Panc1 (cell line): ENCODE measurements at regions not wholly inside any gene's neighbourhood (a gene's known extent, or its start where the extent isn't known, plus 50 kb on each side); places are given as distances from the start of the nearest gene placed in this dataset.
"Not testable (repeated sequence)": the region's sequence is repeated elsewhere in the genome, so short reads cannot be mapped to it uniquely, and the experiment has no call there.

Source experiments
- ATAC-seq: fragments of 200-7000 bp; cut with Tn5 transposase; 2 replicates; pipeline ENCODE4 v1.9.1; 2020; ENCODE audit warnings: mild to moderate bottlenecking, moderate library complexity
- BruUV-seq: library from RNA; stranded (reverse); fragments of 400-500 nt; replicated peaks from 2 replicates; lab custom pipeline; 2021; lab: Mats Ljungman, UMichigan
- CTCF ChIA-PET: fragments of 300-600 bp; sonication (Branson Sonifier 250); formaldehyde crosslinking; loops from one replicate; lab custom pipeline; 2022; ENCODE audit warnings: antibody characterized with exemption; lab: Charles Lee
- POLR2A ChIA-PET: fragments of 300-600 bp; sonication (Branson Sonifier 250); formaldehyde crosslinking; loops from one replicate; lab custom pipeline; 2022; ENCODE audit warnings: antibody characterized with exemption; lab: Charles Lee
- DNase-seq: peaks from one replicate; pipeline ENCODE4 v3.0.0-alpha.2; 2010; ENCODE audit warnings: low read depth, low spot score
- H3K27ac ChIP-seq: 2 replicates; pipeline ENCODE4 v1.5.1; 2011; ENCODE audit warnings: mild to moderate bottlenecking, low read length, inconsistent platforms
- H3K27me3 ChIP-seq: fragments of 200-500 bp; sonication (Bioruptor generic); 2 replicates; pipeline ENCODE4 v1.6.0; 2014; ENCODE audit warnings: low read length, inconsistent platforms; ENCODE audit not compliant: control insufficient read depth, insufficient read depth
- H3K36me3 ChIP-seq: fragments of 200-500 bp; sonication (Bioruptor generic); 2 replicates; pipeline ENCODE4 v1.5.1; 2014; ENCODE audit warnings: inconsistent platforms, mild to moderate bottlenecking, low read length, moderate library complexity; ENCODE audit not compliant: control insufficient read depth, insufficient read depth
- H3K4me1 ChIP-seq: 2 replicates; pipeline ENCODE4 v1.5.1; 2011; ENCODE audit warnings: inconsistent platforms, mild to moderate bottlenecking, low read length, moderate library complexity; ENCODE audit not compliant: control insufficient read depth, insufficient read depth
- H3K4me3 ChIP-seq, 2 experiments: 2 replicates each; pipeline ENCODE4 v1.5.1; 2011 to 2012; ENCODE audit warnings: low read depth in 2 of 2, low read length in 2 of 2, mild to moderate bottlenecking in 2 of 2, inconsistent platforms in 1 of 2, moderate library complexity in 1 of 2
- H3K9me3 ChIP-seq: fragments of 200-500 bp; sonication (Bioruptor generic); 2 replicates; pipeline ENCODE4 v1.5.1; 2014; ENCODE audit warnings: low read depth, mild to moderate bottlenecking, inconsistent platforms, low read length, moderate library complexity; ENCODE audit not compliant: control insufficient read depth, insufficient read depth
- POLR2AphosphoS5 ChIP-seq: IDR thresholded peaks from 2 replicates; pipeline ENCODE4 v1.6.1; 2012; ENCODE audit warnings: mild to moderate bottlenecking, low read depth, low read length, moderate library complexity
- SIN3A ChIP-seq: IDR thresholded peaks from 2 replicates; pipeline ENCODE4 v1.6.1; 2012; ENCODE audit warnings: low read depth, mild to moderate bottlenecking, low read length, moderate library complexity, borderline replicate concordance; ENCODE audit not compliant: insufficient read depth
- TCF7L2 ChIP-seq: IDR thresholded peaks from 2 replicates; pipeline ENCODE4 v1.6.1; 2011; ENCODE audit warnings: mild to moderate bottlenecking, low read depth, low read length, inconsistent platforms
- in situ Hi-C: cut with HindIII; loops from 2 replicates; pipeline ENCODE4 v1.10.0; 2016; ENCODE audit warnings: low sequenced_read_pairs, low pct_unique_long_range_greater_than_20kb
- intact Hi-C: fragments of 100-400 bp; cut with micrococcal nuclease; formaldehyde crosslinking; loops from one replicate; pipeline ENCODE4 v1.10.0; 2022; ENCODE audit not compliant: unreplicated experiment
- TF ChIP-seq, protein P1 (sequence below), 2 experiments: IDR thresholded peaks; 2 replicates each; pipeline ENCODE4 v1.6.1; 2011 to 2012; ENCODE audit warnings: low read depth in 2 of 2, control low read depth in 1 of 2, low read length in 1 of 2, mild to moderate bottlenecking in 1 of 2, moderate library complexity in 1 of 2; ENCODE audit not compliant: insufficient read depth in 1 of 2
- TF ChIP-seq, protein P2 (sequence below): fragments of 450-650 bp; IDR thresholded peaks from 2 replicates; pipeline ENCODE4 v1.5.1; 2017; ENCODE audit warnings: mild to moderate bottlenecking

DNA sequence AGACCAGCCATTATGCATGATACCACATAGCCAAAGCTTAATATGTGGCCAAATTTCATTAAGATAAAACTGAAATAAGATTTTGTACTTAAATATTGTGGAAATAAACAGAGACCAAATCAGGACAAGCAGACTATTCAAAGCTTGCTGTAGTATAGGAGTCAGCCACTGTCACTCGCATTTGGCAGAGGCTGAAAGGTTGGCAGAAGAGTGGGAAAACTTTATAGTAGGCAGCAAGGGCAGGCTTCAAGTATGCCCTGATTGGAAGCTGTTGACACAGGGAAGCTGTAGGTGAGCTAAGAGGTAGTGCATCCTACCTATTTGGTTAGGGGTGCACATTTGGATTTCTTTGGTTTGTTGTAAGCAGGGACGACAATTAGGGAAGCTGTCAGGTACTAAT is 202.5 kb upstream of the PDZRN3 start:
- H3K36me3 ChIP-seq, result no peaks in the 10 kb centered on the region
- H3K9me3 ChIP-seq, result no peaks in the 10 kb centered on the region
- in situ Hi-C loops (no loop called here), intact Hi-C loops (no loop called here)
- CTCF ChIA-PET, result no interaction called here
- no peak overlapping the region for H3K4me3 ChIP-seq
- DNase-seq (no peak), ATAC-seq (no peak)
- no peaks in the 10 kb centered on the region for H3K27me3 ChIP-seq
- no peak overlapping the region for H3K27ac ChIP-seq
- TF ChIP-seq, protein P1, sequence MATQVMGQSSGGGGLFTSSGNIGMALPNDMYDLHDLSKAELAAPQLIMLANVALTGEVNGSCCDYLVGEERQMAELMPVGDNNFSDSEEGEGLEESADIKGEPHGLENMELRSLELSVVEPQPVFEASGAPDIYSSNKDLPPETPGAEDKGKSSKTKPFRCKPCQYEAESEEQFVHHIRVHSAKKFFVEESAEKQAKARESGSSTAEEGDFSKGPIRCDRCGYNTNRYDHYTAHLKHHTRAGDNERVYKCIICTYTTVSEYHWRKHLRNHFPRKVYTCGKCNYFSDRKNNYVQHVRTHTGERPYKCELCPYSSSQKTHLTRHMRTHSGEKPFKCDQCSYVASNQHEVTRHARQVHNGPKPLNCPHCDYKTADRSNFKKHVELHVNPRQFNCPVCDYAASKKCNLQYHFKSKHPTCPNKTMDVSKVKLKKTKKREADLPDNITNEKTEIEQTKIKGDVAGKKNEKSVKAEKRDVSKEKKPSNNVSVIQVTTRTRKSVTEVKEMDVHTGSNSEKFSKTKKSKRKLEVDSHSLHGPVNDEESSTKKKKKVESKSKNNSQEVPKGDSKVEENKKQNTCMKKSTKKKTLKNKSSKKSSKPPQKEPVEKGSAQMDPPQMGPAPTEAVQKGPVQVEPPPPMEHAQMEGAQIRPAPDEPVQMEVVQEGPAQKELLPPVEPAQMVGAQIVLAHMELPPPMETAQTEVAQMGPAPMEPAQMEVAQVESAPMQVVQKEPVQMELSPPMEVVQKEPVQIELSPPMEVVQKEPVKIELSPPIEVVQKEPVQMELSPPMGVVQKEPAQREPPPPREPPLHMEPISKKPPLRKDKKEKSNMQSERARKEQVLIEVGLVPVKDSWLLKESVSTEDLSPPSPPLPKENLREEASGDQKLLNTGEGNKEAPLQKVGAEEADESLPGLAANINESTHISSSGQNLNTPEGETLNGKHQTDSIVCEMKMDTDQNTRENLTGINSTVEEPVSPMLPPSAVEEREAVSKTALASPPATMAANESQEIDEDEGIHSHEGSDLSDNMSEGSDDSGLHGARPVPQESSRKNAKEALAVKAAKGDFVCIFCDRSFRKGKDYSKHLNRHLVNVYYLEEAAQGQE (IDR thresholded peaks at IDR 0.05; ENCODE audit: insufficient read depth in 1 of 2, low read depth in 2 of 2, low read length in 1 of 2), result no peak
- TF ChIP-seq POLR2AphosphoS5 (no peak), SIN3A (no peak), TCF7L2 (no peak)
- TF ChIP-seq, protein P2, sequence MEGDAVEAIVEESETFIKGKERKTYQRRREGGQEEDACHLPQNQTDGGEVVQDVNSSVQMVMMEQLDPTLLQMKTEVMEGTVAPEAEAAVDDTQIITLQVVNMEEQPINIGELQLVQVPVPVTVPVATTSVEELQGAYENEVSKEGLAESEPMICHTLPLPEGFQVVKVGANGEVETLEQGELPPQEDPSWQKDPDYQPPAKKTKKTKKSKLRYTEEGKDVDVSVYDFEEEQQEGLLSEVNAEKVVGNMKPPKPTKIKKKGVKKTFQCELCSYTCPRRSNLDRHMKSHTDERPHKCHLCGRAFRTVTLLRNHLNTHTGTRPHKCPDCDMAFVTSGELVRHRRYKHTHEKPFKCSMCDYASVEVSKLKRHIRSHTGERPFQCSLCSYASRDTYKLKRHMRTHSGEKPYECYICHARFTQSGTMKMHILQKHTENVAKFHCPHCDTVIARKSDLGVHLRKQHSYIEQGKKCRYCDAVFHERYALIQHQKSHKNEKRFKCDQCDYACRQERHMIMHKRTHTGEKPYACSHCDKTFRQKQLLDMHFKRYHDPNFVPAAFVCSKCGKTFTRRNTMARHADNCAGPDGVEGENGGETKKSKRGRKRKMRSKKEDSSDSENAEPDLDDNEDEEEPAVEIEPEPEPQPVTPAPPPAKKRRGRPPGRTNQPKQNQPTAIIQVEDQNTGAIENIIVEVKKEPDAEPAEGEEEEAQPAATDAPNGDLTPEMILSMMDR, result no peak
- no peaks in the 10 kb centered on the region for H3K4me1 ChIP-seq
- no TSS peak for BruUV-seq
- POLR2A ChIA-PET, result no interaction called here

DNA sequence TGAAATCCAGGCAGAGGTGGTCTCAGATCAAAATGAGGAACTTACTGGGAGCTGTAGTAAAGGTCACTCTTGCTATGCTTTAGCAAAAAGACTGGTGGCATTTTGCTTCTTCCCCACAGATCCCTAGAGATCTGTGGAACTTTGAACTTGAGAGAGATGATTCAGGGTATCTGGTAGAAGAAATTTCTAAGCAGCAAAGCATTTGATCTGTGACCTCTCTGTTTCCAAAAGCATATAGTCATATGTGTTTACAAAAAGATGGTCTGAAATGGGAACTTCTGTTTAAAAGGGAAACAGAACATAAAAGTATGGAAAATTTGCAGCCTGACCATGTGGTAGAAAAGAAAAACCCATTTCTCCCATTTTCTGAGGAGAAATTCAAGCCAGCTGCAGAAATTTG is 196.2 kb upstream of the PDZRN3 start:
- H3K27ac ChIP-seq, BruUV-seq, DNase-seq, in situ Hi-C loops, POLR2A ChIA-PET, H3K4me1 ChIP-seq, H3K4me3 ChIP-seq, ATAC-seq, CTCF ChIA-PET, H3K27me3 ChIP-seq, H3K9me3 ChIP-seq, H3K36me3 ChIP-seq, intact Hi-C loops: not testable (repeated sequence)

DNA sequence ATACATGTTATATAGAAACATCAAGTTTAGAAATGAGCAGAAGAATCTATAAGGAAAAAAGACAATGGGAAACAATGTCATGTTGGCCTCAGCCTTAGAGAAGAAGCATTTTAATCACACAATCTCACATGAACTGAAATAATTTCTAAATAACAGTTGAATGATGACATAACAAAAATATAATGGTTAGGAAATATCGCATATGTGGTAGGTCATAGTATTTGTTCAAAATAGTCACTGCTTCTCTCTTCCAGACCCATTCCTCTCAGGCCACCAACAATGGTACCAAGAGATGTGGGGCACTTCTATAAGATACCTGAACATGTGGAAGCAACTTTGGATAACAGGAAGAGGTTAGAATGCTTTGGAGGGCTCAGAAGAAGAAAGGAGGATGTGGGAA is 195.7 kb upstream of the PDZRN3 start:
- H3K9me3 ChIP-seq, result no peaks in the 10 kb centered on the region
- POLR2A ChIA-PET, result no interaction called here
- intact Hi-C loops, result no loop called here
- H3K4me1 ChIP-seq, result no peaks in the 10 kb centered on the region
- TF ChIP-seq, protein P1 (IDR thresholded peaks at IDR 0.05; ENCODE audit: insufficient read depth in 1 of 2, low read depth in 2 of 2, low read length in 1 of 2), result no peak
- TF ChIP-seq, protein P2, result no peak
- TF ChIP-seq SIN3A (no peak), TCF7L2 (no peak)
- ATAC-seq (no peak), DNase-seq (no peak)
- H3K27me3 ChIP-seq, result no peaks in the 10 kb centered on the region
- CTCF ChIA-PET, result no interaction called here
- H3K4me3 ChIP-seq, result no peak overlapping the region
- no peaks in the 10 kb centered on the region for H3K36me3 ChIP-seq
- BruUV-seq, result no TSS peak
- no peak overlapping the region for H3K27ac ChIP-seq
- in situ Hi-C loops, result no loop called here
